ENCODE measurements at regions not wholly inside any gene's neighbourhood (a gene's known extent, or its start where the extent isn't known, plus 50 kb on each side); places are given as distances from the start of the nearest gene placed in this dataset.

DNA sequence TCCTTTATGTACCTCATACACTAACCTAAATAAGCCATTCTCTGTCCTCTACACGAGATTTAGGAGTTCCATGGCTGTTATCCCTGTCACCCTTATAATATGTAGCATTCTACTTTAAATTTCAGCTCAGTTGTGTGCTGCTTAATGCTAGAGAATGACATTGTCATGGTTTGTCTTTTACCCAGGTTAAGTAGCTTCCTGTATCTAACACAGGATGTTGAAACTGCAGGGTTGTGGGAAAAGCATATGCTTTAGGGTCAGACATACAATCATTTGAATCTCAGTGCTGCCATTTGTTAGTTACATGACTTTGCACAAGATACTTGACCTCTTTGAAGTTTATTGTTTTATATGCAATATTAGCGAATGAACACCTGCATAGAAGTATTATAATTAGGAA is 235.1 kb upstream of the CACNA2D1 start:
- TF ChIP-seq CTCF (IDR thresholded peaks at IDR 0.05) = no peak
- no peak for TF ChIP-seq POLR2A (IDR thresholded peaks at IDR 0.05)

All from uterus (tissue), 2 donors.